HCT116 (cell line): ENCODE measurements at regions not wholly inside any gene's neighbourhood (a gene's known extent, or its start where the extent isn't known, plus 50 kb on each side); places are given as distances from the start of the nearest gene placed in this dataset.

ENCODE experiments used
- ATF3 ChIP-seq: IDR thresholded peaks from 2 replicates; pipeline ENCODE4 v1.6.1; 2012
- CEBPB ChIP-seq: IDR thresholded peaks from 2 replicates; pipeline ENCODE4 v1.6.1; 2012; ENCODE audit warnings: low read depth
- CTCF ChIP-seq, 3 experiments: fragments of 200-600 bp in 1 of 3; sonication (generic) in 1 of 3; IDR thresholded peaks in 2 of 3; conservative IDR thresholded peaks in 1 of 3; 2 replicates each; pipeline ENCODE4 v1.5.1; 2012 to 2017; ENCODE audit warnings: low read depth in 2 of 3, low read length in 2 of 3, antibody characterized with exemption in 1 of 3, borderline replicate concordance in 1 of 3, control low read depth in 1 of 3, mild to moderate bottlenecking in 1 of 3, mixed read lengths in 1 of 3, mixed run types in 1 of 3, moderate library complexity in 1 of 3; ENCODE audit not compliant: insufficient read depth in 1 of 3
- EGR1 ChIP-seq: IDR thresholded peaks from 2 replicates; pipeline ENCODE4 v1.6.1; 2012; ENCODE audit warnings: low read depth
- EZH2 ChIP-seq: fragments of 200-600 bp; sonication (generic); IDR thresholded peaks from 2 replicates; pipeline ENCODE4 v1.6.1; 2017; ENCODE audit warnings: antibody characterized with exemption, mixed run types
- EZH2phosphoT487 ChIP-seq: fragments of 200-600 bp; IDR thresholded peaks from 2 replicates; pipeline ENCODE4 v1.6.1; 2018; ENCODE audit warnings: antibody characterized with exemption, borderline replicate concordance
- FOSL1 ChIP-seq: IDR thresholded peaks from 2 replicates; pipeline ENCODE4 v1.6.1; 2012; ENCODE audit warnings: low read depth
- POLR2A ChIP-seq: IDR thresholded peaks from 2 replicates; pipeline ENCODE4 v1.7.0; 2011; ENCODE audit warnings: borderline replicate concordance; ENCODE audit not compliant: insufficient read depth, insufficient read length; ENCODE audit errors: extremely low read depth
- RAD21 ChIP-seq: IDR thresholded peaks from 2 replicates; pipeline ENCODE4 v1.6.1; 2012; ENCODE audit warnings: low read depth, mild to moderate bottlenecking
- SIN3A ChIP-seq: IDR thresholded peaks from 2 replicates; pipeline ENCODE4 v1.6.1; 2012; ENCODE audit warnings: low read depth
- SP1 ChIP-seq: IDR thresholded peaks from 2 replicates; pipeline ENCODE4 v1.6.1; 2012; ENCODE audit warnings: low read depth
- SRF ChIP-seq: IDR thresholded peaks from 2 replicates; pipeline ENCODE4 v1.6.1; 2012; ENCODE audit warnings: low read depth
- ZFX ChIP-seq: fragments of 450-650 bp; IDR thresholded peaks from 2 replicates; pipeline ENCODE4 v1.6.1; 2017
- ZNF274 ChIP-seq: fragments of 200-500 bp; sonication (Bioruptor generic); IDR thresholded peaks from 2 replicates; pipeline ENCODE4 v1.6.1; 2014; ENCODE audit warnings: mild to moderate bottlenecking, low read depth, low read length, inconsistent platforms

GRCh38 chr7:47691988-47692387, 110.1 kb upstream of the TNS3 start:
- TF ChIP-seq CTCF (IDR thresholded peaks at IDR 0.05 in 2 of 3, conservative IDR thresholded peaks at IDR 0.05 in 1 of 3; ENCODE audit: borderline replicate concordance in 1 of 3, insufficient read depth in 1 of 3, low read depth in 2 of 3, low read length in 2 of 3) (no peak), EZH2phosphoT487 (no peak), CEBPB (no peak), ZFX (no peak), SP1 (no peak), EGR1 (no peak), SIN3A (no peak), FOSL1 (no peak), POLR2A (no peak), RAD21 (no peak), ATF3 (no peak), ZNF274 (no peak), SRF (no peak), EZH2 (no peak)
